Vagina (tissue), 2 donors: ENCODE measurements at regions not wholly inside any gene's neighbourhood (a gene's known extent, or its start where the extent isn't known, plus 50 kb on each side); places are given as distances from the start of the nearest gene placed in this dataset.
A peak's percentile ranks its signal among the peaks of the same experiment; 100 is the strongest.

Source experiments
- DNase-seq, 2 donors: peaks; one replicate each; pipeline ENCODE4 v3.0.0-alpha.2; 2017; ENCODE audit errors: extremely low spot score in 2 of 2
- H3K27ac ChIP-seq: fragments of 200-600 bp; sonication (generic); one replicate; pipeline ENCODE4 v1.5.1; 2019
- H3K27me3 ChIP-seq: fragments of 200-600 bp; sonication (generic); one replicate; pipeline ENCODE4 v1.5.1; 2019
- H3K36me3 ChIP-seq, 2 donors: fragments of 200-600 bp; sonication (generic); one replicate each; pipeline ENCODE4 v1.5.1; 2017 to 2019
- H3K4me1 ChIP-seq: fragments of 200-600 bp; sonication (generic); one replicate; pipeline ENCODE4 v1.5.1; 2019
- H3K4me3 ChIP-seq, 2 donors: fragments of 200-600 bp; sonication (generic); 1 replicate in 1 of 2; 2 replicates in 1 of 2; pipeline ENCODE4 v1.5.1; 2016 to 2019
- H3K9me3 ChIP-seq: fragments of 200-600 bp; sonication (generic); one replicate; pipeline ENCODE4 v1.5.1; 2019
- CTCF ChIP-seq, 3 experiments: fragments of 450-650 bp in 2 of 3; fragments of 200-600 bp in 1 of 3; sonication (generic) in 1 of 3; IDR thresholded peaks; one replicate each; pipeline ENCODE4 v1.5.1; 2017 to 2019; ENCODE audit warnings: antibody characterized with exemption in 3 of 3, mild to moderate bottlenecking in 2 of 3, moderate library complexity in 2 of 3
- POLR2A ChIP-seq, 2 donors: fragments of 450-650 bp; IDR thresholded peaks; one replicate each; pipeline ENCODE4 v1.6.1; 2017; ENCODE audit warnings: antibody characterized with exemption in 2 of 2, mild to moderate bottlenecking in 2 of 2, moderate library complexity in 2 of 2
- POLR2AphosphoS5 ChIP-seq, 2 donors: sonication (generic); formaldehyde crosslinking; IDR thresholded peaks; one replicate each; pipeline ENCODE4 v1.9.0; 2017; ENCODE audit warnings: antibody characterized with exemption in 2 of 2, mild to moderate bottlenecking in 2 of 2, low read depth in 1 of 2; ENCODE audit not compliant: insufficient read depth in 1 of 2
- intact Hi-C: fragments of 100-400 bp; cut with DNase I; formaldehyde crosslinking; loops from one replicate; pipeline ENCODE4 v1.15.1; 2023

- H3K4me1 ChIP-seq: no peaks in the 10 kb centered on the region
- TF ChIP-seq POLR2A (IDR thresholded peaks at IDR 0.05): no peak
- no peak for TF ChIP-seq POLR2AphosphoS5 (IDR thresholded peaks at IDR 0.05; ENCODE audit: insufficient read depth in 1 of 2, low read depth in 1 of 2)
- no peak for TF ChIP-seq CTCF (IDR thresholded peaks at IDR 0.05)
- no peaks in the 10 kb centered on the region for H3K9me3 ChIP-seq
- H3K27me3 ChIP-seq: no peaks in the 10 kb centered on the region
- intact Hi-C loops: no loop called here
- no peak overlapping the region for H3K4me3 ChIP-seq
- no peak overlapping the region for H3K27ac ChIP-seq
- no peaks in the 10 kb centered on the region for H3K36me3 ChIP-seq
- DNase-seq: no peak
These were observed 134.7 kb upstream of the CPM start for GRCh38 chr12:69067713-69068112.

GRCh38 chr12:69068448-69068847 is 135.5 kb upstream of the CPM start:
- intact Hi-C loops: no loop called here
- no peak for TF ChIP-seq CTCF (IDR thresholded peaks at IDR 0.05)
- no peak for TF ChIP-seq POLR2A (IDR thresholded peaks at IDR 0.05)
- no peak for TF ChIP-seq POLR2AphosphoS5 (IDR thresholded peaks at IDR 0.05; ENCODE audit: insufficient read depth in 1 of 2, low read depth in 1 of 2)
- DNase-seq: no peak
- no peaks in the 10 kb centered on the region for H3K4me1 ChIP-seq
- H3K36me3 ChIP-seq: no peaks in the 10 kb centered on the region
- H3K27ac ChIP-seq: no peak overlapping the region
- H3K27me3 ChIP-seq: no peaks in the 10 kb centered on the region
- no peaks in the 10 kb centered on the region for H3K9me3 ChIP-seq
- H3K4me3 ChIP-seq: no peak overlapping the region

GRCh38 chr12:69069479-69069878 is 136.5 kb upstream of the CPM start:
- intact Hi-C loops: no loop called here
- Histone ChIP-seq H3K4me1 (no peaks in the 10 kb centered on the region), H3K9me3 (no peaks in the 10 kb centered on the region), H3K36me3 (no peaks in the 10 kb centered on the region), H3K27ac (no peak overlapping the region), H3K27me3 (no peaks in the 10 kb centered on the region), H3K4me3 (no peak overlapping the region)
- DNase-seq: no peak
- TF ChIP-seq POLR2A (IDR thresholded peaks at IDR 0.05) (no peak), POLR2AphosphoS5 (IDR thresholded peaks at IDR 0.05; ENCODE audit: insufficient read depth in 1 of 2, low read depth in 1 of 2) (no peak), CTCF (IDR thresholded peaks at IDR 0.05) (no peak)

- peak; percentile 56 to 87 (median 69) for TF ChIP-seq CTCF (IDR thresholded peaks at IDR 0.05)
- no peak for TF ChIP-seq POLR2AphosphoS5 (IDR thresholded peaks at IDR 0.05; ENCODE audit: insufficient read depth in 1 of 2, low read depth in 1 of 2)
- intact Hi-C loops: loop anchor here (10.0 kb wide), 1 partner anchor 176 kb away; no protein-coding TSS in a partner anchor
- H3K4me1 ChIP-seq: no peaks in the 10 kb centered on the region
- no peak overlapping the region for H3K4me3 ChIP-seq
- H3K9me3 ChIP-seq: no peaks in the 10 kb centered on the region
- no peak overlapping the region for H3K27ac ChIP-seq
- no peaks in the 10 kb centered on the region for H3K36me3 ChIP-seq
- H3K27me3 ChIP-seq: no peaks in the 10 kb centered on the region
- no peak for DNase-seq
These were observed 137.5 kb upstream of the CPM start for GRCh38 chr12:69070319-69071090.

GRCh38 chr12:69071091-69071370 is 138.1 kb upstream of the CPM start:
- Histone ChIP-seq H3K36me3 (no peaks in the 10 kb centered on the region), H3K27me3 (no peaks in the 10 kb centered on the region), H3K4me1 (no peaks in the 10 kb centered on the region), H3K4me3 (no peak overlapping the region), H3K9me3 (no peaks in the 10 kb centered on the region), H3K27ac (no peak overlapping the region)
- no peak for DNase-seq
- intact Hi-C loops: loop anchor here (10.0 kb wide), 1 partner anchor 176 kb away; no protein-coding TSS in a partner anchor
- TF ChIP-seq POLR2AphosphoS5 (IDR thresholded peaks at IDR 0.05; ENCODE audit: insufficient read depth in 1 of 2, low read depth in 1 of 2) (no peak), POLR2A (IDR thresholded peaks at IDR 0.05) (no peak), CTCF (IDR thresholded peaks at IDR 0.05) (no peak)
